Endothelial cell of umbilical vein (primary cell): ENCODE measurements at regions not wholly inside any gene's neighbourhood (a gene's known extent, or its start where the extent isn't known, plus 50 kb on each side); places are given as distances from the start of the nearest gene placed in this dataset.

Experiments
- EZH2 ChIP-seq: IDR thresholded peaks from 2 replicates; pipeline ENCODE4 v1.6.1; 2012; ENCODE audit warnings: borderline replicate concordance, low read depth, mild to moderate bottlenecking, moderate library complexity, low read length, inconsistent platforms; ENCODE audit not compliant: severe bottlenecking
- GATA2 ChIP-seq: IDR thresholded peaks from 2 replicates; pipeline ENCODE4 v1.7.0; 2011; ENCODE audit warnings: low read depth, mild to moderate bottlenecking, moderate library complexity, mixed read lengths, low read length; ENCODE audit not compliant: insufficient read length, insufficient read depth
- JUN ChIP-seq: IDR thresholded peaks from 2 replicates; pipeline ENCODE4 v1.6.1; 2011; ENCODE audit warnings: borderline replicate concordance, low read depth; ENCODE audit not compliant: insufficient read length, insufficient read depth
- MYC ChIP-seq: IDR thresholded peaks from one replicate; pipeline ENCODE4 v1.6.1; 2011; ENCODE audit warnings: mild to moderate bottlenecking, low read depth, low read length
- POLR2A ChIP-seq: IDR thresholded peaks from 2 replicates; pipeline ENCODE4 v1.6.1; 2012; ENCODE audit warnings: low read depth, mild to moderate bottlenecking, control low read depth, low read length
- POLR2AphosphoS5 ChIP-seq: IDR thresholded peaks from 2 replicates; pipeline ENCODE4 v1.6.1; 2012; ENCODE audit warnings: low read depth, mild to moderate bottlenecking, control low read depth, low read length, moderate library complexity; ENCODE audit not compliant: insufficient read depth
- TF ChIP-seq, protein P1 (sequence below), 2 donors: IDR thresholded peaks; 1 replicate in 1 of 2; 2 replicates in 1 of 2; pipeline ENCODE4 v1.5.1; 2011; ENCODE audit warnings: low read length in 2 of 2, mild to moderate bottlenecking in 2 of 2, moderate library complexity in 2 of 2, control low read depth in 1 of 2, inconsistent platforms in 1 of 2, low read depth in 1 of 2; ENCODE audit not compliant: insufficient read depth in 1 of 2; ENCODE audit errors: extremely low read depth in 1 of 2
- TF ChIP-seq, protein P2 (sequence below): IDR thresholded peaks from 2 replicates; pipeline ENCODE4 v1.6.1; 2011; ENCODE audit not compliant: insufficient read depth, insufficient read length

DNA sequence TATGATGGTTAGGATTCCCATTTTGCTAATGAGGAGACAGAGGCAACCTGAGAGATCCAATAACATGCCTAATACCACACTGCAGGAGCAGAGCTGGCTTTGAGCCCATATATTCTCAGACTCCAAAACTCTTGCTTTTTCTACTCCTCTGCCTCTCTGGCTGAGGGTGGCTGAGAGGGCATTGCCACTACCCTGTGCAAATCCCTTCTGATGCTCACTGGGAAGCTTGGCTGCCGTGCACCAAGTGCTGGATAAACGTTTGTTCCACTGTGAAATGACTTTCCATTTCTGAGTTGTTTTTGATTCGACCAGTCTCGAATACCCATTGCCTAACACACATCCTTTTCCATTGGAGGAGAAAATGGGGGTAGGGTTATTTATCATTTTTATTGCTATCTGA, 123.1 kb upstream of the SORCS3 start:
- TF ChIP-seq, protein P1, sequence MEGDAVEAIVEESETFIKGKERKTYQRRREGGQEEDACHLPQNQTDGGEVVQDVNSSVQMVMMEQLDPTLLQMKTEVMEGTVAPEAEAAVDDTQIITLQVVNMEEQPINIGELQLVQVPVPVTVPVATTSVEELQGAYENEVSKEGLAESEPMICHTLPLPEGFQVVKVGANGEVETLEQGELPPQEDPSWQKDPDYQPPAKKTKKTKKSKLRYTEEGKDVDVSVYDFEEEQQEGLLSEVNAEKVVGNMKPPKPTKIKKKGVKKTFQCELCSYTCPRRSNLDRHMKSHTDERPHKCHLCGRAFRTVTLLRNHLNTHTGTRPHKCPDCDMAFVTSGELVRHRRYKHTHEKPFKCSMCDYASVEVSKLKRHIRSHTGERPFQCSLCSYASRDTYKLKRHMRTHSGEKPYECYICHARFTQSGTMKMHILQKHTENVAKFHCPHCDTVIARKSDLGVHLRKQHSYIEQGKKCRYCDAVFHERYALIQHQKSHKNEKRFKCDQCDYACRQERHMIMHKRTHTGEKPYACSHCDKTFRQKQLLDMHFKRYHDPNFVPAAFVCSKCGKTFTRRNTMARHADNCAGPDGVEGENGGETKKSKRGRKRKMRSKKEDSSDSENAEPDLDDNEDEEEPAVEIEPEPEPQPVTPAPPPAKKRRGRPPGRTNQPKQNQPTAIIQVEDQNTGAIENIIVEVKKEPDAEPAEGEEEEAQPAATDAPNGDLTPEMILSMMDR (IDR thresholded peaks at IDR 0.05; ENCODE audit: extremely low read depth in 1 of 2, insufficient read depth in 1 of 2, low read depth in 1 of 2, low read length in 2 of 2) = no peak
- TF ChIP-seq POLR2A (no peak), POLR2AphosphoS5 (no peak), EZH2 (no peak), JUN (no peak), MYC (no peak), GATA2 (no peak)
- TF ChIP-seq, protein P2, sequence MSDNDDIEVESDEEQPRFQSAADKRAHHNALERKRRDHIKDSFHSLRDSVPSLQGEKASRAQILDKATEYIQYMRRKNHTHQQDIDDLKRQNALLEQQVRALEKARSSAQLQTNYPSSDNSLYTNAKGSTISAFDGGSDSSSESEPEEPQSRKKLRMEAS = no peak
